A673 (cell line): ENCODE measurements at regions not wholly inside any gene's neighbourhood (a gene's known extent, or its start where the extent isn't known, plus 50 kb on each side); places are given as distances from the start of the nearest gene placed in this dataset.

Source experiments
- BruUV-seq: library from RNA; stranded (reverse); fragments of 400-500 nt; replicated peaks from 2 replicates; lab custom pipeline; 2021; lab: Mats Ljungman, UMichigan
- CTCF ChIA-PET: fragments of 300-600 bp; sonication (Branson Sonifier 250); formaldehyde crosslinking; loops from one replicate; lab custom pipeline; 2022; ENCODE audit warnings: antibody characterized with exemption; lab: Charles Lee
- POLR2A ChIA-PET: fragments of 300-600 bp; sonication (Branson Sonifier 250); formaldehyde crosslinking; loops from one replicate; lab custom pipeline; 2022; ENCODE audit warnings: antibody characterized with exemption; ENCODE audit not compliant: low non-redundant PET; lab: Charles Lee
- DNase-seq: peaks from one replicate; pipeline ENCODE4 v3.0.0-alpha.2; 2015; ENCODE audit warnings: low spot score
- H3K27ac ChIP-seq: fragments of 200-600 bp; sonication (generic); 2 replicates; pipeline ENCODE4 v1.5.1; 2016; ENCODE audit warnings: mixed run types, low read depth, mild to moderate bottlenecking, mixed read lengths, antibody characterized with exemption, low read length; ENCODE audit not compliant: poor library complexity, severe bottlenecking
- H3K27me3 ChIP-seq: fragments of 200-600 bp; sonication (generic); replicated peaks from 2 replicates; pipeline ENCODE4 v1.6.1; 2017; ENCODE audit warnings: mixed run types, low read depth, mild to moderate bottlenecking, mixed read lengths, antibody characterized with exemption, low read length; ENCODE audit not compliant: insufficient read depth, poor library complexity
- H3K36me3 ChIP-seq: fragments of 200-600 bp; sonication (generic); 2 replicates; pipeline ENCODE4 v1.6.1; 2016; ENCODE audit warnings: mixed run types, mild to moderate bottlenecking, mixed read lengths, antibody characterized with exemption, low read length; ENCODE audit not compliant: insufficient read depth, poor library complexity, severe bottlenecking
- H3K4me1 ChIP-seq: fragments of 200-600 bp; sonication (generic); 2 replicates; pipeline ENCODE4 v1.6.1; 2017; ENCODE audit warnings: mixed run types, mild to moderate bottlenecking, mixed read lengths, antibody characterized with exemption, low read length; ENCODE audit not compliant: insufficient read depth, poor library complexity, severe bottlenecking
- H3K4me3 ChIP-seq: fragments of 200-600 bp; sonication (generic); 2 replicates; pipeline ENCODE4 v1.5.1; 2016; ENCODE audit warnings: low read depth, mixed run types, mild to moderate bottlenecking, mixed read lengths, low read length; ENCODE audit not compliant: poor library complexity, severe bottlenecking
- H3K9me3 ChIP-seq: fragments of 200-600 bp; sonication (generic); 2 replicates; pipeline ENCODE4 v1.6.1; 2016; ENCODE audit warnings: mixed run types, low read depth, mild to moderate bottlenecking, mixed read lengths, antibody characterized with exemption, low read length; ENCODE audit not compliant: poor library complexity, severe bottlenecking
- CTCF ChIP-seq: fragments of 300-800, 200-600 bp; sonication (generic); conservative IDR thresholded peaks from 2 replicates; pipeline ENCODE4 v1.5.1; 2017; ENCODE audit warnings: low read depth, mild to moderate bottlenecking, antibody characterized with exemption, low read length, moderate library complexity, mixed read lengths
- EZH2 ChIP-seq: fragments of 200-600 bp; sonication (generic); IDR thresholded peaks from 2 replicates; pipeline ENCODE4 v1.6.1; 2017; ENCODE audit warnings: borderline replicate concordance, low read depth, mild to moderate bottlenecking, mixed read lengths, antibody characterized with exemption, low read length; ENCODE audit not compliant: poor library complexity, severe bottlenecking
- intact Hi-C: fragments of 100-400 bp; cut with micrococcal nuclease; formaldehyde crosslinking; loops from one replicate; pipeline ENCODE4 v1.10.0; 2022; ENCODE audit not compliant: unreplicated experiment

GRCh38 chr10:112059220-112059619 is 124.3 kb downstream of the GPAM start:
- ChIA-PET CTCF (no interaction called here), POLR2A (no interaction called here)
- DNase-seq, result peak; percentile 13
- H3K4me1 ChIP-seq, result no peaks in the 10 kb centered on the region
- no peaks in the 10 kb centered on the region for H3K36me3 ChIP-seq
- no peak overlapping the region for H3K4me3 ChIP-seq
- TF ChIP-seq CTCF (peak; percentile 38), EZH2 (no peak)
- no TSS peak for BruUV-seq
- intact Hi-C loops, result no loop called here
- no peaks in the 10 kb centered on the region for H3K27me3 ChIP-seq
- no peak overlapping the region for H3K27ac ChIP-seq
- H3K9me3 ChIP-seq, result no peaks in the 10 kb centered on the region

- ChIA-PET CTCF (no interaction called here), POLR2A (no interaction called here)
- Histone ChIP-seq H3K36me3 (no peaks in the 10 kb centered on the region), H3K27ac (no peak overlapping the region), H3K27me3 (peaks cover 5% of the 10 kb centered on the region), H3K4me3 (no peak overlapping the region), H3K9me3 (no peaks in the 10 kb centered on the region), H3K4me1 (no peaks in the 10 kb centered on the region)
- no TSS peak for BruUV-seq
- TF ChIP-seq EZH2 (no peak), CTCF (no peak)
- intact Hi-C loops, result no loop called here
- DNase-seq, result no peak
Measured at GRCh38 chr10:112071596-112072133, 111.9 kb downstream of the GPAM start.

- Histone ChIP-seq H3K4me3 (no peak overlapping the region), H3K9me3 (no peaks in the 10 kb centered on the region), H3K27ac (no peak overlapping the region), H3K4me1 (peaks cover 12% of the 10 kb centered on the region), H3K36me3 (no peaks in the 10 kb centered on the region), H3K27me3 (peaks cover 5% of the 10 kb centered on the region)
- ChIA-PET POLR2A (no interaction called here), CTCF (no interaction called here)
- no peak for DNase-seq
- no TSS peak for BruUV-seq
- intact Hi-C loops, result loop anchor here (1.0 kb wide), 1 partner anchor 31 kb away; no protein-coding TSS in a partner anchor
- TF ChIP-seq EZH2 (no peak), CTCF (no peak)
Measured at GRCh38 chr10:112078003-112078402, 105.6 kb downstream of the GPAM start.
